HUES64 (cell line): ENCODE measurements at regions not wholly inside any gene's neighbourhood (a gene's known extent, or its start where the extent isn't known, plus 50 kb on each side); places are given as distances from the start of the nearest gene placed in this dataset.
"Not testable (repeated sequence)": the region's sequence is repeated elsewhere in the genome, so short reads cannot be mapped to it uniquely, and the experiment has no call there.

Experiments
- H3K27ac ChIP-seq: 2 replicates; pipeline ENCODE4 v1.7.0; 2013; ENCODE audit warnings: low read depth, low read length, inconsistent platforms
- H3K27me3 ChIP-seq: 2 replicates; pipeline ENCODE4 v1.6.1; 2013; ENCODE audit warnings: mild to moderate bottlenecking, low read length; ENCODE audit not compliant: insufficient read depth
- H3K36me3 ChIP-seq: 2 replicates; pipeline ENCODE4 v1.6.1; 2013; ENCODE audit warnings: mild to moderate bottlenecking, low read length; ENCODE audit not compliant: insufficient read depth
- H3K4me1 ChIP-seq: 2 replicates; pipeline ENCODE4 v1.6.1; 2013; ENCODE audit warnings: mild to moderate bottlenecking, low read length, moderate library complexity; ENCODE audit not compliant: insufficient read depth
- H3K4me3 ChIP-seq: 2 replicates; pipeline ENCODE4 v1.5.1; 2013; ENCODE audit warnings: mild to moderate bottlenecking, low read length, moderate library complexity
- H3K9ac ChIP-seq: 2 replicates; pipeline ENCODE4 v1.6.1; 2013; ENCODE audit warnings: mild to moderate bottlenecking, low read depth, low read length
- H3K9me3 ChIP-seq: 2 replicates; pipeline ENCODE4 v1.6.1; 2013; ENCODE audit warnings: low read depth, low read length; ENCODE audit not compliant: insufficient read depth
- WGBS: fragments of 150-250, 120-280 bp; methylation state at CpG from one replicate; pipeline ENCODE4 v1.1.7; 2013; ENCODE audit warnings: missing lambda C conversion rate; 5-methylcytosine and 5-hydroxymethylcytosine counted together

- Histone ChIP-seq H3K36me3 (no peaks in the 10 kb centered on the region), H3K4me1 (peaks cover 21% of the 10 kb centered on the region), H3K27me3 (no peaks in the 10 kb centered on the region), H3K4me3 (no peak overlapping the region), H3K9ac (no peak overlapping the region), H3K27ac (no peak overlapping the region), H3K9me3 (no peaks in the 10 kb centered on the region)
- WGBS: 44% methylated on average over 1 of the region's 2 CpGs
Observed at GRCh38 chr3:28606283-28606682, 257.7 kb upstream of the AZI2 start.

GRCh38 chr3:28612232-28612631 is 263.6 kb upstream of the AZI2 start:
- no peaks in the 10 kb centered on the region for H3K9me3 ChIP-seq
- peaks cover 23% of the 10 kb centered on the region for H3K4me1 ChIP-seq
- H3K27ac ChIP-seq: no peak overlapping the region

GRCh38 chr3:28613511-28614106 is 265.0 kb upstream of the AZI2 start:
- 96% methylated on average over 6 of the region's 6 CpGs for WGBS
- H3K9ac ChIP-seq: no peak overlapping the region

More at GRCh38 chr3:28612232-28612631, 263.6 kb upstream of the AZI2 start:
- Histone ChIP-seq H3K36me3 (no peaks in the 10 kb centered on the region), H3K27me3 (no peaks in the 10 kb centered on the region), H3K4me3 (no peak overlapping the region), H3K9ac (no peak overlapping the region)

GRCh38 chr3:28615071-28615470 is 266.4 kb upstream of the AZI2 start:
- no peaks in the 10 kb centered on the region for H3K27me3 ChIP-seq
- no peaks in the 10 kb centered on the region for H3K9me3 ChIP-seq
- no peaks in the 10 kb centered on the region for H3K36me3 ChIP-seq
- no peak overlapping the region for H3K27ac ChIP-seq
- H3K9ac ChIP-seq: no peak overlapping the region
- no peak overlapping the region for H3K4me3 ChIP-seq
- 92% methylated on average over 2 of the region's 5 CpGs for WGBS
- peaks cover 23% of the 10 kb centered on the region for H3K4me1 ChIP-seq

More at GRCh38 chr3:28613511-28614106, 265.0 kb upstream of the AZI2 start:
- Histone ChIP-seq H3K27me3 (no peaks in the 10 kb centered on the region), H3K4me1 (peaks cover 23% of the 10 kb centered on the region), H3K36me3 (no peaks in the 10 kb centered on the region), H3K9me3 (no peaks in the 10 kb centered on the region), H3K27ac (no peak overlapping the region), H3K4me3 (no peak overlapping the region)

- Histone ChIP-seq H3K9me3 (no peaks in the 10 kb centered on the region), H3K4me3 (no peak overlapping the region), H3K9ac (no peak overlapping the region), H3K4me1 (peaks cover 16% of the 10 kb centered on the region), H3K27ac (no peak overlapping the region), H3K36me3 (no peaks in the 10 kb centered on the region), H3K27me3 (no peaks in the 10 kb centered on the region)
- WGBS: 94% methylated on average over 2 of the region's 2 CpGs
Observed at GRCh38 chr3:28615971-28616370, 267.3 kb upstream of the AZI2 start.

- H3K36me3 ChIP-seq: no peaks in the 10 kb centered on the region
- H3K4me1 ChIP-seq: no peaks in the 10 kb centered on the region; the same call in 1 of the 2 replicates
- no peak overlapping the region for H3K9ac ChIP-seq
- H3K27me3 ChIP-seq: no peaks in the 10 kb centered on the region
- no peaks in the 10 kb centered on the region for H3K9me3 ChIP-seq
- H3K4me3 ChIP-seq: no peak overlapping the region
- H3K27ac ChIP-seq: no peak overlapping the region
- no CpG with 5 or more reads among the region's 1 CpG for WGBS
Observed at GRCh38 chr3:28617821-28618220, 269.2 kb upstream of the AZI2 start.

- Histone ChIP-seq H3K4me1 (no peaks in the 10 kb centered on the region), H3K36me3 (no peaks in the 10 kb centered on the region), H3K9me3 (no peaks in the 10 kb centered on the region), H3K27me3 (no peaks in the 10 kb centered on the region), H3K27ac (no peak overlapping the region), H3K4me3 (no peak overlapping the region), H3K9ac (no peak overlapping the region)
- WGBS: 92% methylated on average over 3 of the region's 5 CpGs
Observed at GRCh38 chr3:28623106-28623505, 274.5 kb upstream of the AZI2 start.

GRCh38 chr3:28624084-28624483 is 275.5 kb upstream of the AZI2 start:
- no peaks in the 10 kb centered on the region for H3K9me3 ChIP-seq
- no peaks in the 10 kb centered on the region for H3K4me1 ChIP-seq
- no peak overlapping the region for H3K4me3 ChIP-seq
- 100% methylated on average over 2 of the region's 3 CpGs for WGBS
- H3K9ac ChIP-seq: no peak overlapping the region
- no peak overlapping the region for H3K27ac ChIP-seq
- H3K27me3 ChIP-seq: no peaks in the 10 kb centered on the region
- no peaks in the 10 kb centered on the region for H3K36me3 ChIP-seq

- not testable (repeated sequence) for H3K27ac ChIP-seq, H3K36me3 ChIP-seq
- 86% methylated on average over 1 of the region's 2 CpGs for WGBS
Observed at GRCh38 chr3:28627843-28628242, 279.2 kb upstream of the AZI2 start.

GRCh38 chr3:28634019-28634418 is 285.4 kb upstream of the AZI2 start:
- H3K36me3 ChIP-seq: no peaks in the 10 kb centered on the region
- WGBS: 97% methylated on average over 2 of the region's 2 CpGs
- H3K4me3 ChIP-seq: no peak overlapping the region
- H3K4me1 ChIP-seq: no peaks in the 10 kb centered on the region
- H3K9me3 ChIP-seq: no peaks in the 10 kb centered on the region
- H3K9ac ChIP-seq: no peak overlapping the region
- H3K27ac ChIP-seq: no peak overlapping the region
- H3K27me3 ChIP-seq: no peaks in the 10 kb centered on the region

More at GRCh38 chr3:28627843-28628242, 279.2 kb upstream of the AZI2 start:
- not testable (repeated sequence) for H3K4me3 ChIP-seq, H3K9me3 ChIP-seq, H3K9ac ChIP-seq, H3K27me3 ChIP-seq, H3K4me1 ChIP-seq

- Histone ChIP-seq H3K9me3 (no peaks in the 10 kb centered on the region), H3K27me3 (no peaks in the 10 kb centered on the region), H3K9ac (no peak overlapping the region), H3K27ac (no peak overlapping the region), H3K4me1 (no peaks in the 10 kb centered on the region), H3K4me3 (no peak overlapping the region), H3K36me3 (no peaks in the 10 kb centered on the region)
- 81% methylated on average over 3 of the region's 3 CpGs for WGBS
Observed at GRCh38 chr3:28637742-28638141, 289.1 kb upstream of the AZI2 start.

GRCh38 chr3:28645149-28645548 is 296.5 kb upstream of the AZI2 start:
- no peak overlapping the region for H3K9ac ChIP-seq
- no peaks in the 10 kb centered on the region for H3K9me3 ChIP-seq
- H3K4me3 ChIP-seq: no peak overlapping the region
- H3K27me3 ChIP-seq: no peaks in the 10 kb centered on the region
- no peaks in the 10 kb centered on the region for H3K4me1 ChIP-seq
- 100% methylated on average over 2 of the region's 2 CpGs for WGBS
- H3K27ac ChIP-seq: no peak overlapping the region
- no peaks in the 10 kb centered on the region for H3K36me3 ChIP-seq
